ENCODE measurements at regions not wholly inside any gene's neighbourhood (a gene's known extent, or its start where the extent isn't known, plus 50 kb on each side); places are given as distances from the start of the nearest gene placed in this dataset.

- Histone ChIP-seq H3K27me3 (ENCODE audit: control insufficient read depth, insufficient read depth, low read length) (no peaks in the 10 kb centered on the region), H3K4me3 (ENCODE audit: low read depth in 2 of 2, low read length in 2 of 2) (no peak overlapping the region), H3K9me3 (ENCODE audit: control insufficient read depth, insufficient read depth, low read depth, low read length) (no peaks in the 10 kb centered on the region), H3K36me3 (ENCODE audit: control insufficient read depth, insufficient read depth, low read length) (no peaks in the 10 kb centered on the region), H3K27ac (ENCODE audit: low read length) (no peak overlapping the region), H3K4me1 (ENCODE audit: control insufficient read depth, insufficient read depth, low read length) (no peaks in the 10 kb centered on the region)
- BruUV-seq (replicated peaks), result no TSS peak
- ChIA-PET POLR2A (no interaction called here), CTCF (no interaction called here)
- TF ChIP-seq SIN3A (IDR thresholded peaks at IDR 0.05; ENCODE audit: borderline replicate concordance, insufficient read depth, low read depth, low read length), result no peak
- no peak for TF ChIP-seq REST (IDR thresholded peaks at IDR 0.05; ENCODE audit: insufficient read depth in 1 of 2, low read depth in 2 of 2, low read length in 1 of 2)
- TF ChIP-seq TCF7L2 (IDR thresholded peaks at IDR 0.05; ENCODE audit: low read depth, low read length), result no peak
- no peak for TF ChIP-seq CTCF (IDR thresholded peaks at IDR 0.05)
- no peak for TF ChIP-seq POLR2AphosphoS5 (IDR thresholded peaks at IDR 0.05; ENCODE audit: low read depth, low read length)
- DNase-seq (ENCODE audit: low read depth, low spot score) (no peak), ATAC-seq (no peak)
- intact Hi-C loops (cut with micrococcal nuclease; ENCODE audit: unreplicated experiment) (no loop called here), in situ Hi-C loops (cut with HindIII; ENCODE audit: low pct_unique_long_range_greater_than_20kb, low sequenced_read_pairs) (no loop called here)
These were observed 473.2 kb upstream of the SPHKAP start for GRCh38 chr2:228654707-228655106.

- H3K36me3 ChIP-seq (ENCODE audit: control insufficient read depth, insufficient read depth, low read length), result no peaks in the 10 kb centered on the region
- BruUV-seq (replicated peaks), result no TSS peak
- in situ Hi-C loops (cut with HindIII; ENCODE audit: low pct_unique_long_range_greater_than_20kb, low sequenced_read_pairs) (no loop called here), intact Hi-C loops (cut with micrococcal nuclease; ENCODE audit: unreplicated experiment) (loop anchor here (2.0 kb wide), 1 partner anchor 605 kb away; no protein-coding TSS in a partner anchor)
- no peak overlapping the region for H3K27ac ChIP-seq (ENCODE audit: low read length)
- H3K4me1 ChIP-seq (ENCODE audit: control insufficient read depth, insufficient read depth, low read length), result no peaks in the 10 kb centered on the region
- CTCF ChIA-PET, result no interaction called here
- ATAC-seq (no peak), DNase-seq (ENCODE audit: low read depth, low spot score) (no peak)
- POLR2A ChIA-PET, result no interaction called here
- no peak overlapping the region for H3K4me3 ChIP-seq (ENCODE audit: low read depth in 2 of 2, low read length in 2 of 2)
- H3K9me3 ChIP-seq (ENCODE audit: control insufficient read depth, insufficient read depth, low read depth, low read length), result no peaks in the 10 kb centered on the region
- no peak for TF ChIP-seq TCF7L2 (IDR thresholded peaks at IDR 0.05; ENCODE audit: low read depth, low read length)
- TF ChIP-seq SIN3A (IDR thresholded peaks at IDR 0.05; ENCODE audit: borderline replicate concordance, insufficient read depth, low read depth, low read length), result no peak
- no peak for TF ChIP-seq CTCF (IDR thresholded peaks at IDR 0.05)
- TF ChIP-seq REST (IDR thresholded peaks at IDR 0.05; ENCODE audit: insufficient read depth in 1 of 2, low read depth in 2 of 2, low read length in 1 of 2), result no peak
- no peak for TF ChIP-seq POLR2AphosphoS5 (IDR thresholded peaks at IDR 0.05; ENCODE audit: low read depth, low read length)
- no peaks in the 10 kb centered on the region for H3K27me3 ChIP-seq (ENCODE audit: control insufficient read depth, insufficient read depth, low read length)
These were observed 472.4 kb upstream of the SPHKAP start for GRCh38 chr2:228653884-228654283.

All from Panc1 (cell line).